HG03196 (cell line): ENCODE measurements at regions not wholly inside any gene's neighbourhood (a gene's known extent, or its start where the extent isn't known, plus 50 kb on each side); places are given as distances from the start of the nearest gene placed in this dataset.

Source experiments
- ATAC-seq: cut with Tn5 transposase; IDR thresholded peaks from one replicate; pipeline ENCODE4 v1.9.1; 2021; ENCODE audit not compliant: unreplicated experiment

GRCh38 chr5:88956416-88956815 lies 73.4 kb upstream of the MEF2C start:
- no peak for ATAC-seq

- ATAC-seq = no peak
Observed at GRCh38 chr5:88955403-88955802, 72.4 kb upstream of the MEF2C start.

DNA sequence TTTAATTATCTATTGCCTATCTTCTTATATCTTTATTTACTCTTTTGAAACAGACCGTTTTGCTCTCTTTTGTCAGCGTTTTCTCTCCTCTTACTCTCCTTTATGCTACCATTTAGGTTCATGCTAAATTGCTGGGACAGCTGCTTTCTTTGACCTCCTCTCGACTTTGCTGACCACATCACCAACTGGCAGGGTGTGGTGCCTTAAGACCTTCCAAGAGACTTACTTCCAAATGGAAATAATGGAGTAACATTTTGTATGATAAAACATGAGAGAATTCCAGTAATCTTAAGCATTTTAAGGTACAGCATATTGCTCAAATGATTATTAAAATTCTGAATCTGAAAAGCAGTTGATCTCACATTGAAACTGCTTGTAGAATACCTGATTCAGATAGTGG lies 71.5 kb upstream of the MEF2C start:
- no peak for ATAC-seq

GRCh38 chr5:88952996-88953643 lies 70.1 kb upstream of the MEF2C start:
- ATAC-seq = no peak

- ATAC-seq = no peak
Observed at GRCh38 chr5:88952344-88952743, 69.4 kb upstream of the MEF2C start.

- no peak for ATAC-seq
Observed at GRCh38 chr5:88951457-88951856, 68.5 kb upstream of the MEF2C start.

GRCh38 chr5:88948746-88949600 lies 66.0 kb upstream of the MEF2C start:
- ATAC-seq = no peak

DNA sequence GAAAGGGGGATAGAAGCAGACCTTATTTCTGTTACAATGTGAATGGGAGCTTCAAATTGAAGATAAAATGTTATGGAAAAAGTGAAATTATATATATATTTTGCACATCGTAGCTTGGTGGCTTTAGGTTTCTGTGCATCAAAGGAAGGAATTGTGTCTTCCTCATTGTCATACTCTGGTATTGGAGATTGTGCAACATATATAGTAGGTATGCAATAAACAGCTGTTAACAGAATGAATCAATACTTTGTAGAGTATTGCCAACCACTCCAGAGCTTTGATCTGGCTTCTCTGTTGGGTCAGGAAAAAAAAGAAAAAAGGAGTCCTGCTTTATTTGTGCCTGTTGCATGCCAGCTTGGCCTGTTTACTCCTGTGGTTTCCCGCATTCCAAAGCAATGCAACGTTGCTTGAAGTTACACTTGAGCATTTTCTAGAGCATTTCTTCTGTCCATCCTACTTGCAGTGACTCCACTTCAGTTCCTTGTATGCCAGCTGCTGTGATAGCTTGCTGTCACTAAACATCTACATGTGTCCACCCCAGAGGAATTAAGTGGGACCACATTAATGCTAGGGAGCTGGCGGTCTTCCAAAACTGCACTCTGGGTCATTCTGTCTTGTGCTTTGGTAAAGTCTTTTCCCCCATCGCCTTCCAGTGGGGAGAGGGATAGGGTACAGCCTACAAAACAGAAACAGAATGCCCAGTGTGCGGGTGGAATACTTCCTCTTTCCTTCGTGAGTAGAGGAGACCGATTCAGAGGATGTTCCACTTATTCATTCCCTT lies 62.0 kb upstream of the MEF2C start:
- ATAC-seq = no peak

DNA sequence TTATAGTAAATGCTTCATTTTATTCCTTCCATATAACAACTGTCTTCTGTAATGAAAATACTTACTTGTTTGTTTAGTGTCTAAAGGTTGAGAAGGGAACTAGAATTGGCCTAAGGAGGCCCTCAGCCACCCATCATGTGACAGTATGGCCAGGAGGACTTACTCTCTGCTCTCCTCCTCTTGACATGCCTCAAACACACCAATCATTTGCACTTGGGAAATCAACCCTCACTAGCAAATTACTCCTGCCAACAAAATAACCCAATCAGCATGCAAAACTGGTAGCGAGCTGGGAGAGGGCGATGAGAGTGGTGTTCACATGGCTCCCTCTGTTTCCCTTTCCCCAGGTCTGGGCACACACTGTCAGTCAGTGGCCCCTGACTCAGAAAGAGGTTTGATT lies 58.6 kb upstream of the MEF2C start:
- no peak for ATAC-seq

DNA sequence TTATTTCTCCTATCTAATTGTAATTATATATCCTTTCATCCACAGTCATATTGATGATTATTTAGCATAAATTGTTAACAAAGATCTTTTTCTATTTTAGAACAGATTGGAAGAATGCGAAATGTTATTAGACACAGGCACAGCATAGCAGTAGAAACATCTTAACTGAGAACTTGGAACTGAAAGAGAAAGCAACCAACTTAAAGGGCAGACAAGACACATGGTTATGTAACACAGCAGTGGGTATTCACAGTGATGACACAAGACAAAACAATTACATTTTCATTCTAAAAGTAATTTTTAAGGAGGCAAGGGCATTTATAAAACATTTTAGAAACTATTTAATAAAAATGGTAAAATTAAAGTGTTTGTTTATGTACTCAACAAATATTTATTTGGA lies 57.7 kb upstream of the MEF2C start:
- ATAC-seq = peak; percentile 91

- ATAC-seq = no peak
Observed at GRCh38 chr5:88939300-88939699, 56.3 kb upstream of the MEF2C start.

GRCh38 chr5:88938488-88938887 lies 55.5 kb upstream of the MEF2C start:
- no peak for ATAC-seq

GRCh38 chr5:88937406-88937805 lies 54.4 kb upstream of the MEF2C start:
- no peak for ATAC-seq

- ATAC-seq = no peak
Observed at GRCh38 chr5:88934439-88934838, 51.5 kb upstream of the MEF2C start.
